CD4-positive, CD25-positive, alpha-beta regulatory T cell (primary cell): ENCODE measurements at regions not wholly inside any gene's neighbourhood (a gene's known extent, or its start where the extent isn't known, plus 50 kb on each side); places are given as distances from the start of the nearest gene placed in this dataset.

Experiments
- ATAC-seq, 2 donors: fragments of 150-1000 bp; cut with Tn5 transposase; one replicate each; pipeline ENCODE4 v1.10.0; 2021; ENCODE audit warnings: low read depth in 2 of 2, moderate number of reproducible peaks in 2 of 2, moderate library complexity in 1 of 2
- DNase-seq, 3 donors: peaks; one replicate each; pipeline versions ENCODE4 v3.0.0 to v3.0.0-alpha.2; 2012 to 2022; ENCODE audit warnings: mixed read lengths in 1 of 3
- H3K27ac ChIP-seq: one replicate; pipeline ENCODE4 v1.7.0; 2013; ENCODE audit warnings: mild to moderate bottlenecking, low read length; ENCODE audit not compliant: insufficient read depth, poor library complexity, severe bottlenecking
- H3K27me3 ChIP-seq: one replicate; pipeline ENCODE4 v1.7.0; 2013; ENCODE audit warnings: low read length; ENCODE audit not compliant: control insufficient read depth, insufficient read depth
- H3K36me3 ChIP-seq: one replicate; pipeline ENCODE4 v1.7.0; 2013; ENCODE audit warnings: mild to moderate bottlenecking, low read length, moderate library complexity; ENCODE audit not compliant: control insufficient read depth, insufficient read depth
- H3K4me1 ChIP-seq: 2 replicates; pipeline ENCODE4 v1.7.0; 2013; ENCODE audit warnings: mild to moderate bottlenecking, low read length; ENCODE audit not compliant: insufficient read depth, control insufficient read depth, poor library complexity, severe bottlenecking
- H3K4me3 ChIP-seq: one replicate; pipeline ENCODE4 v1.7.0; 2013; ENCODE audit warnings: low read depth, mild to moderate bottlenecking, low read length, moderate library complexity
- H3K9me3 ChIP-seq, 2 experiments: 1 replicate in 1 of 2; 2 replicates in 1 of 2; pipeline ENCODE4 v1.7.0; 2013; ENCODE audit warnings: low read length in 2 of 2, mild to moderate bottlenecking in 1 of 2, moderate library complexity in 1 of 2; ENCODE audit not compliant: control insufficient read depth in 2 of 2
- H3K27ac Mint-ChIP-seq, 3 donors: one replicate each; pipeline ENCODE4 v1.8.0; 2020 to 2022; ENCODE audit warnings: mild to moderate bottlenecking in 3 of 3, mixed read lengths in 3 of 3, moderate library complexity in 2 of 3
- H3K27me3 Mint-ChIP-seq: one replicate; pipeline ENCODE4 v1.8.0; 2022; ENCODE audit warnings: mild to moderate bottlenecking, mixed read lengths
- H3K36me3 Mint-ChIP-seq: one replicate; pipeline ENCODE4 v1.8.0; 2020; ENCODE audit warnings: mixed read lengths
- H3K4me1 Mint-ChIP-seq, 4 donors: one replicate each; pipeline ENCODE4 v1.8.0; 2020 to 2022; ENCODE audit warnings: mixed read lengths in 4 of 4, mild to moderate bottlenecking in 1 of 4
- H3K4me3 Mint-ChIP-seq, 4 donors: one replicate each; pipeline ENCODE4 v1.8.0; 2020 to 2022; ENCODE audit warnings: mild to moderate bottlenecking in 4 of 4, mixed read lengths in 4 of 4, moderate library complexity in 3 of 4
- H3K9me3 Mint-ChIP-seq, 7 donors: one replicate each; pipeline ENCODE4 v1.8.0; 2020 to 2022; ENCODE audit warnings: mixed read lengths in 7 of 7, mild to moderate bottlenecking in 3 of 7, moderate library complexity in 2 of 7

DNA sequence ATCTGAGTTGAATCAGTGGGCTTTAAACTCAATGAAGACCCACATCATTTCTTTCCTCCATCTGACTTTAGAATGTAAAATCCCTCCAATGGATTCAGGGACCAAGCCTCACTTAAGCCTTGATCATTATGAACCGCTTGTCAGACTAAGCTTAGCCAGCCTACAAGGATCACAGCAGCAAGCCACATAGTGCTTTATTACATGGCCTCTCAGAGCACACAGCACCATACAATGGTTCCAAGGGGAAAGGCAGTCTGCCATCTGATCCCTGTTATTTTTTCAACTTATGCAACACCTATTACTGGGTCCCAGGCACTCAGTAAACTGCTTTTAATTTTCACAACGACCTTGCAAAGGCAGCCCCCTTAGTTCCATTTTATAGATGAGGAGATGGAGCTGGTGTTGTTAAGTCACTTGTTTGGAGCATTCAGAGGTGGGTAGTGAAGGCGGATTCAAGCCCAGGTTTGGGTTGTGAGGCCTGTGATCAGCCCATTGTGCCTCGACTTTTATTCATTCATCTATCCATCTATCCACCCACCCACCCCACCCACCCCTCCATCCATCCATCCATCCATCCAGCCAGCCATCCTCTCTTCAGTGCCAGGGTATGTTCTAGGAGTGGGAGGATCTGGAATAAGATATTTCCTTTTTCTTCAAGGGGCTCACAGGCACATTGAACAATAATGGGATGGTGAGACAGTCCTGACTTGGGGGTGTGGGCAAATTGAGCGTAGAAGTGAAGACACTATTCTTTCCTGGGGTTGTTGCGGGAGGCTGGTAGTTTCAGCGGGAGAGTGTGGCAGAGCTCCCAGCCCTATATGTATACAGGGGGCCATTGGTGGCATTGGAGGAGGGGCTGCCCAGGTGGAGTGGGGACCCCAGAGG lies 141.2 kb downstream of the MYCN start:
- H3K4me3 Mint-ChIP-seq, result no peak overlapping the region
- Histone ChIP-seq H3K4me3 (no peak overlapping the region), H3K4me1 (no peaks in the 10 kb centered on the region), H3K27ac (no peak overlapping the region), H3K36me3 (no peaks in the 10 kb centered on the region), H3K27me3 (no peaks in the 10 kb centered on the region), H3K9me3 (no peaks in the 10 kb centered on the region)
- peaks cover 0 to 2% (median 0%) of the 10 kb centered on the region in 7 donors for H3K9me3 Mint-ChIP-seq
- ATAC-seq, result no peak
- H3K36me3 Mint-ChIP-seq, result no peaks in the 10 kb centered on the region
- no peaks in the 10 kb centered on the region for H3K27me3 Mint-ChIP-seq
- DNase-seq, result no peak
- H3K27ac Mint-ChIP-seq, result peak overlapping the region in 1 of 3 donors; percentile 79
- H3K4me1 Mint-ChIP-seq, result no peaks in the 10 kb centered on the region

DNA sequence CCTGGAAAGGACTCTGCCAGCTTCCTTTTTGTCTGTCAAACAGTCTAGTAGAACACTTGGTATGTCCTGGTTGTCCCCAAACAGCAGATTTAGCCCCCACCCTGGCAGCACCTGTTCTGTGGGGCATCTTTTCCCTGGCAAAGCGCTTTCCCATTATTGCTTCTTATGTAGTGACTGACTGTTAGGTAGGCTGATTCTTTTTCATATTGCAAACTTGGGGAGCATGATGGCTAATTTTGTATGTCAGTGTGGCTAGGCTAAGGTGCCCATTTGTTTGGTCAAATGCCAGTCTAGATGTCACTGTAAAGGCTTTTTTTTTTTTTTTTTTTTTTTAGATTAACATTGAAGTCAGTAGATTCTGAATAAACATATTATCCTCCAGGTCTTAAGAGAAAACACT lies 140.2 kb downstream of the MYCN start:
- ATAC-seq, result no peak
- no peaks in the 10 kb centered on the region for H3K36me3 Mint-ChIP-seq
- peaks cover 0 to 2% (median 0%) of the 10 kb centered on the region in 7 donors for H3K9me3 Mint-ChIP-seq
- Histone ChIP-seq H3K9me3 (no peaks in the 10 kb centered on the region), H3K36me3 (no peaks in the 10 kb centered on the region), H3K4me3 (no peak overlapping the region), H3K4me1 (no peaks in the 10 kb centered on the region), H3K27me3 (no peaks in the 10 kb centered on the region), H3K27ac (no peak overlapping the region)
- no peaks in the 10 kb centered on the region for H3K4me1 Mint-ChIP-seq
- H3K27ac Mint-ChIP-seq, result no peak overlapping the region
- DNase-seq, result no peak
- no peaks in the 10 kb centered on the region for H3K27me3 Mint-ChIP-seq
- peak overlapping the region in 1 of 4 donors; percentile 40 for H3K4me3 Mint-ChIP-seq

DNA sequence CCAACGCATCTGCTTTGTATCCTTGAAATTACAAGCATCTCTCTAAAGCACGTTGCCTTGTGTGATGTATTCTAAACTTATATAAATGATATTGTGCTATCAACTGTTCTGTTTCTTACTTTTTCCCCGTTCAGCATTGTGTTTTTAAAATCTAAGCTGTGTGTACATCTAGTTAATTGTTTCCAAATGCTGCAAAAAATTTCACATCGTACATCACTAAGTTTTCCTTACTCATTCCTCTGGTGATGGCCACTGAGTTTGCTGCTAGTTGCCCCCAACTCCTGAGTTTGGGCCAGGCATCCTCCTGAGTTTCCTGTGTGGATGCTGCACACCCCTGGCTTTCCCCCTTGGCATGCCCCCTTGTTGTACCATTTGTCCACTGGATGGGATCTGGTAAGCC lies 139.7 kb downstream of the MYCN start:
- Mint-ChIP-seq H3K9me3 (peaks cover 0 to 2% (median 0%) of the 10 kb centered on the region in 7 donors), H3K27me3 (no peaks in the 10 kb centered on the region), H3K27ac (no peak overlapping the region), H3K4me3 (peak overlapping the region in 1 of 4 donors; percentile 40), H3K4me1 (no peaks in the 10 kb centered on the region), H3K36me3 (no peaks in the 10 kb centered on the region)
- H3K27me3 ChIP-seq, result no peaks in the 10 kb centered on the region
- DNase-seq, result no peak
- no peaks in the 10 kb centered on the region for H3K36me3 ChIP-seq
- ATAC-seq, result no peak
- H3K4me3 ChIP-seq, result no peak overlapping the region
- H3K9me3 ChIP-seq, result no peaks in the 10 kb centered on the region
- H3K27ac ChIP-seq, result no peak overlapping the region
- no peaks in the 10 kb centered on the region for H3K4me1 ChIP-seq

DNA sequence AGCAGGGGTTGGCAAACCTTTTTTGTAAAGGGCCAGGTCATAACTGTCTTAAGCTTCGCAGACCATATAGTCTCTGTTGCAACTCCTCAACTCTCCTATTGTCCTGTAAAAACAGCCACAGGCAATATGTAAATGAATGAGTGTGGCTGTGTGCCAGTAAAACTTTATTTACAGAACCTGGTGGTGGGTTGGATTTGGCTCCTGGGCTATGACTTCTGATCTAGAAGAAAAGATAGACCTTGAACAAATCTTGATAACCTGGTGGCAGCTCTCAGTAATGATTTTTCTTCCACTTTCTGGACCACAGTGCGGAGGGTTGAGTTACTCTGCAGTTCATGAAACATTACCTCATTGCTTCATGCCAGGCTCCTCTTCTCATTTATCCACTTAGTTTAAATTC lies 139.3 kb downstream of the MYCN start:
- H3K4me3 Mint-ChIP-seq, result no peak overlapping the region
- H3K9me3 ChIP-seq, result no peaks in the 10 kb centered on the region
- no peaks in the 10 kb centered on the region for H3K27me3 Mint-ChIP-seq
- H3K4me1 Mint-ChIP-seq, result no peaks in the 10 kb centered on the region
- no peak overlapping the region for H3K27ac Mint-ChIP-seq
- ATAC-seq (no peak), DNase-seq (no peak)
- H3K36me3 ChIP-seq, result no peaks in the 10 kb centered on the region
- H3K36me3 Mint-ChIP-seq, result no peaks in the 10 kb centered on the region
- no peak overlapping the region for H3K4me3 ChIP-seq
- no peaks in the 10 kb centered on the region for H3K4me1 ChIP-seq
- peaks cover 0 to 2% (median 0%) of the 10 kb centered on the region in 7 donors for H3K9me3 Mint-ChIP-seq
- no peak overlapping the region for H3K27ac ChIP-seq
- no peaks in the 10 kb centered on the region for H3K27me3 ChIP-seq

DNA sequence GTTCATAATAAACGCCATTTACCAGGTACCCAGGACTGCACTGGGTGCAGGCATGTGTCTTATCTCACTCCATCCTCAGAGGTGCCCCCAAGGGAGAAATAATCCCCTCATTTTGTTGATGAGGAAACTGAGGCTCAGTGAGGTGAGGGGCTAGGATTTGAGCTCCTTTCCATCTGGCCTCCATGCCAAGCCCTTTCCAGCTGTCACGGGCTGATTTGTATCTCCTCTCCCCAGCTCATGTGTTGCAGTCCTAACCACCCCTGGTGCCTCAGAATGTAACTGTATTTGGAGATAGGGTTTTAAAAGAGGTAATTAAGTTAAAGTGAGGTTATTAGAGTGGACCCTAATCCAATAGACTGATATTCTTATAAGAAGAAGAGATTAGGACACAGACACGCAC lies 137.3 kb downstream of the MYCN start:
- no peak overlapping the region for H3K4me3 Mint-ChIP-seq
- H3K27ac ChIP-seq, result no peak overlapping the region

DNA sequence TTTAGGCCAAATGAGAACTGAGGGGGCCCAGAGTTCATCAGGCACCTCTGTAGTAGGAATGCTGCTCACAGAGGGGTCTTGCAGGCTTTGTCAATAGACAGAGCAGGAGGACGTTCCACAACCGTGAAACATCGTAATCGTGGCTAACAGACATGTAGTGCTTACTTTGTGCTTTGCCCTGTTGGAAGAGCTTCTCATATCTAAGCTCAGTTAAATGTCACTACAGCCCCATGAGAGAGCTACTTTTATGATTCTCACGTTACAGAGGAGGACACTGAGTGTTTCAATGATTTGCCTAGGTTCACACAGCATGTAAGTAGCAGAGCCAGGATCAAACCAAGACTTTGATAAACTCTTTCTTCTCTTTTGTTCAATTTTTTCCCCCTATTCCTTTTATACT lies 136.6 kb downstream of the MYCN start:
- no peak overlapping the region for H3K27ac ChIP-seq
- no peaks in the 10 kb centered on the region for H3K4me1 ChIP-seq
- no peaks in the 10 kb centered on the region for H3K9me3 ChIP-seq
- no peak for ATAC-seq
- H3K27me3 Mint-ChIP-seq, result peaks cover under 1% of the 10 kb centered on the region
- no peaks in the 10 kb centered on the region for H3K36me3 ChIP-seq
- H3K27me3 ChIP-seq, result no peaks in the 10 kb centered on the region
- H3K4me3 ChIP-seq, result no peak overlapping the region
- no peaks in the 10 kb centered on the region for H3K36me3 Mint-ChIP-seq
- no peaks in the 10 kb centered on the region for H3K9me3 Mint-ChIP-seq
- H3K4me1 Mint-ChIP-seq, result no peaks in the 10 kb centered on the region
- no peak overlapping the region for H3K4me3 Mint-ChIP-seq
- DNase-seq, result no peak
- no peak overlapping the region for H3K27ac Mint-ChIP-seq

More for the DNA sequence above, 137.3 kb downstream of the MYCN start:
- Mint-ChIP-seq H3K9me3 (no peaks in the 10 kb centered on the region), H3K4me1 (no peaks in the 10 kb centered on the region), H3K27me3 (no peaks in the 10 kb centered on the region), H3K36me3 (no peaks in the 10 kb centered on the region), H3K27ac (no peak overlapping the region)
- H3K27me3 ChIP-seq, result no peaks in the 10 kb centered on the region
- no peaks in the 10 kb centered on the region for H3K4me1 ChIP-seq
- no peaks in the 10 kb centered on the region for H3K36me3 ChIP-seq
- no peak for DNase-seq
- H3K4me3 ChIP-seq, result no peak overlapping the region
- H3K9me3 ChIP-seq, result no peaks in the 10 kb centered on the region
- ATAC-seq, result no peak

DNA sequence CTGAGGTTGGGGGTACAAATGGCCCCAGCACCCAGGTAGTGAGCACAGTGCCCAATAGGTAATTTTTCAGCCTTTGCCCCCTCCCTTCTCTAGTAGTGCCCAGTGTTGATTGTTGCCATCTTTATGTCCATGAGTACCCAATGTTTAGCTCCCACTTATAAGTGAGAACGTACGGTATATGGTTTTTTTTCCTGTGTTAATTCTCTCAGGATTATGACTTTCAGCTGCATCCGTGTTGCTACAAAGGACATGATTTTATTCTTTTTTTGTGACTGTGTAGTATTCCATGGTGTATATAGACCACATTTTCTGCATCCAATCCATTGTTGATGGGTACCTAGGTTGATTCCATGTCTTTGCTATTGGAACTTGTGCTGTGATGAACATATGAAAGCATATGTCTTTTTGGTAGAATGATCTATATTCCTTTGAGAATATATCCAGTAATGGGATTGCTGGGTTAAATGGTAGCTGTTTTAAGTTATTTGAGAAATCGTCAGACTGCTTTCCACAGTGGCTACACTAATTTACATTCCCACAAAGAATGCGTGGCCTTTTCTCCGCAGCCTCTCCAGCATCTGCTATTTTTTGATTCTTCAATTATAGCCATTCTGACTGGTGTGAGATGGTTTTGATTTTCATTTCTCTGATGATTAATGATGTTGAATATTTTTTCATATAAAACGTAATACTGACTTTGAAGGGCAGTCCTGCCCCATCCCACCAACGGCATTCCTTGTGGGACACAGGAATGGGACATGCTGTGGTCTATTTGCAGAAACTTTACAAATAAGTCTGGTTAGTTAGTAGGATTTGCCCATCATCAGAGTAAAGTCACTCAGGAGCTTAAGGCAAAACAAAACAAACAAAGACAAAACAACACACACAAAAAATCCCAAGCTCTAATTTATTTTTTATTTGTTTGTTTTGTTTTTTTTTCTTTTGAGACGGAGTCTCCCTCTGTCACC lies 135.0 kb downstream of the MYCN start:
- no peaks in the 10 kb centered on the region for H3K9me3 ChIP-seq
- no peaks in the 10 kb centered on the region for H3K4me1 ChIP-seq
- no peaks in the 10 kb centered on the region for H3K36me3 ChIP-seq
- Mint-ChIP-seq H3K36me3 (no peaks in the 10 kb centered on the region), H3K27me3 (peaks cover 5% of the 10 kb centered on the region), H3K4me1 (no peaks in the 10 kb centered on the region), H3K27ac (no peak overlapping the region), H3K4me3 (no peak overlapping the region), H3K9me3 (no peaks in the 10 kb centered on the region)
- DNase-seq, result no peak
- H3K27ac ChIP-seq, result no peak overlapping the region
- H3K27me3 ChIP-seq, result no peaks in the 10 kb centered on the region
- H3K4me3 ChIP-seq, result no peak overlapping the region
- no peak for ATAC-seq
